CD4-positive, alpha-beta T cell (primary cell): ENCODE measurements at regions not wholly inside any gene's neighbourhood (a gene's known extent, or its start where the extent isn't known, plus 50 kb on each side); places are given as distances from the start of the nearest gene placed in this dataset.

ENCODE experiments used
- ATAC-seq: fragments of 200-7000 bp; cut with Tn5 transposase; one replicate; pipeline ENCODE4 v1.10.0; 2022; ENCODE audit warnings: mild to moderate bottlenecking; ENCODE audit not compliant: poor library complexity
- CTCF ChIA-PET: fragments of 350-600 bp; sonication (Branson Sonifier 250); formaldehyde crosslinking; loops from one replicate; lab custom pipeline; 2021; ENCODE audit warnings: antibody characterized with exemption, inconsistent platforms; lab: Charles Lee
- POLR2A ChIA-PET: fragments of 350-600 bp; sonication (Branson Sonifier 250); formaldehyde crosslinking; loops from one replicate; lab custom pipeline; 2021; ENCODE audit warnings: antibody characterized with exemption, inconsistent platforms; lab: Charles Lee
- DNase-seq, 14 experiments: peaks; one replicate each; pipeline ENCODE4 v3.0.0-alpha.2; 2013 to 2020; ENCODE audit warnings: mixed read lengths in 2 of 14
- H3K27ac ChIP-seq, 2 donors: one replicate each; pipeline versions ENCODE4 v1.5.1 to v1.7.0; 2013; ENCODE audit warnings: low read length in 2 of 2, low read depth in 1 of 2, mild to moderate bottlenecking in 1 of 2
- H3K27me3 ChIP-seq, 2 experiments: 1 replicate in 1 of 2; 2 replicates in 1 of 2; pipeline versions ENCODE4 v1.6.1 to v1.7.0; 2013; ENCODE audit warnings: low read length in 2 of 2, control low read depth in 1 of 2, mild to moderate bottlenecking in 1 of 2, moderate library complexity in 1 of 2; ENCODE audit not compliant: insufficient read depth in 2 of 2, control insufficient read depth in 1 of 2
- H3K36me3 ChIP-seq: one replicate; pipeline ENCODE4 v1.6.1; 2013; ENCODE audit warnings: low read length, control low read depth; ENCODE audit not compliant: insufficient read depth
- H3K4me1 ChIP-seq: one replicate; pipeline ENCODE4 v1.6.1; 2013; ENCODE audit warnings: low read length, control low read depth; ENCODE audit not compliant: insufficient read depth
- H3K4me3 ChIP-seq: one replicate; pipeline ENCODE4 v1.5.1; 2013; ENCODE audit warnings: mild to moderate bottlenecking, low read length, moderate library complexity
- H3K9me3 ChIP-seq, 2 experiments: 1 replicate in 1 of 2; 2 replicates in 1 of 2; pipeline versions ENCODE4 v1.6.1 to v1.7.0; 2013; ENCODE audit warnings: low read length in 2 of 2, mild to moderate bottlenecking in 2 of 2, control low read depth in 1 of 2, moderate library complexity in 1 of 2; ENCODE audit not compliant: control insufficient read depth in 1 of 2, insufficient read depth in 1 of 2
- H3K27ac Mint-ChIP-seq: one replicate; pipeline ENCODE4 v1.8.0; 2020; ENCODE audit warnings: mixed read lengths
- H3K27me3 Mint-ChIP-seq: one replicate; pipeline ENCODE4 v1.8.0; 2021; ENCODE audit warnings: mixed read lengths
- H3K36me3 Mint-ChIP-seq: one replicate; pipeline ENCODE4 v1.8.0; 2021; ENCODE audit warnings: low read depth, mixed read lengths
- H3K4me1 Mint-ChIP-seq: one replicate; pipeline ENCODE4 v1.8.0; 2021; ENCODE audit warnings: low read depth, mixed read lengths
- H3K4me3 Mint-ChIP-seq: one replicate; pipeline ENCODE4 v1.8.0; 2020; ENCODE audit warnings: mild to moderate bottlenecking, mixed read lengths
- H3K9me3 Mint-ChIP-seq: one replicate; pipeline ENCODE4 v1.8.0; 2020; ENCODE audit warnings: mixed read lengths
- intact Hi-C, 2 experiments: fragments of 100-400 bp; cut with DNase I in 1 of 2; cut with micrococcal nuclease in 1 of 2; formaldehyde crosslinking; loops; one replicate each; pipeline versions ENCODE4 v1.15.1 to v1.9.0; 2023 to 2025; cut with DNase I, micrococcal nuclease
- TF ChIP-seq, protein P1 (sequence below): fragments of 200-600 bp; IDR thresholded peaks from one replicate; pipeline ENCODE4 v1.8.0; 2022; ENCODE audit warnings: antibody characterized with exemption, mild to moderate bottlenecking

- DNase-seq, result no peak
- intact Hi-C loops, result no loop called here
- ChIA-PET CTCF (no interaction called here), POLR2A (no interaction called here)
- TF ChIP-seq, protein P1, sequence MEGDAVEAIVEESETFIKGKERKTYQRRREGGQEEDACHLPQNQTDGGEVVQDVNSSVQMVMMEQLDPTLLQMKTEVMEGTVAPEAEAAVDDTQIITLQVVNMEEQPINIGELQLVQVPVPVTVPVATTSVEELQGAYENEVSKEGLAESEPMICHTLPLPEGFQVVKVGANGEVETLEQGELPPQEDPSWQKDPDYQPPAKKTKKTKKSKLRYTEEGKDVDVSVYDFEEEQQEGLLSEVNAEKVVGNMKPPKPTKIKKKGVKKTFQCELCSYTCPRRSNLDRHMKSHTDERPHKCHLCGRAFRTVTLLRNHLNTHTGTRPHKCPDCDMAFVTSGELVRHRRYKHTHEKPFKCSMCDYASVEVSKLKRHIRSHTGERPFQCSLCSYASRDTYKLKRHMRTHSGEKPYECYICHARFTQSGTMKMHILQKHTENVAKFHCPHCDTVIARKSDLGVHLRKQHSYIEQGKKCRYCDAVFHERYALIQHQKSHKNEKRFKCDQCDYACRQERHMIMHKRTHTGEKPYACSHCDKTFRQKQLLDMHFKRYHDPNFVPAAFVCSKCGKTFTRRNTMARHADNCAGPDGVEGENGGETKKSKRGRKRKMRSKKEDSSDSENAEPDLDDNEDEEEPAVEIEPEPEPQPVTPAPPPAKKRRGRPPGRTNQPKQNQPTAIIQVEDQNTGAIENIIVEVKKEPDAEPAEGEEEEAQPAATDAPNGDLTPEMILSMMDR, result no peak
- Histone ChIP-seq H3K9me3 (no peaks in the 10 kb centered on the region), H3K27ac (no peak overlapping the region), H3K4me3 (no peak overlapping the region), H3K36me3 (no peaks in the 10 kb centered on the region), H3K27me3 (peaks cover 12 to 13% of the 10 kb centered on the region in 2 experiments), H3K4me1 (no peaks in the 10 kb centered on the region)
- Mint-ChIP-seq H3K4me3 (no peak overlapping the region), H3K4me1 (no peaks in the 10 kb centered on the region), H3K27me3 (peaks cover 50% of the 10 kb centered on the region), H3K27ac (no peak overlapping the region), H3K36me3 (no peaks in the 10 kb centered on the region), H3K9me3 (no peaks in the 10 kb centered on the region)
- ATAC-seq, result no peak
Measured at GRCh38 chr9:115278326-115279035, 160.5 kb upstream of the TNC start.

- POLR2A ChIA-PET, result no interaction called here
- Histone ChIP-seq H3K4me3 (no peak overlapping the region), H3K27me3 (peaks cover 3 to 9% of the 10 kb centered on the region in 2 experiments), H3K9me3 (no peaks in the 10 kb centered on the region), H3K27ac (no peak overlapping the region), H3K4me1 (no peaks in the 10 kb centered on the region), H3K36me3 (no peaks in the 10 kb centered on the region)
- Mint-ChIP-seq H3K4me1 (no peaks in the 10 kb centered on the region), H3K27me3 (peaks cover 38% of the 10 kb centered on the region), H3K36me3 (no peaks in the 10 kb centered on the region), H3K4me3 (no peak overlapping the region), H3K9me3 (no peaks in the 10 kb centered on the region), H3K27ac (no peak overlapping the region)
- intact Hi-C loops, result no loop called here
- DNase-seq (no peak), ATAC-seq (no peak)
- CTCF ChIA-PET, result no interaction called here
- TF ChIP-seq, protein P1, result no peak
Measured at GRCh38 chr9:115283395-115283794, 165.4 kb upstream of the TNC start.

- TF ChIP-seq, protein P1, result no peak
- H3K27ac Mint-ChIP-seq, result no peak overlapping the region
- CTCF ChIA-PET, result no interaction called here
- ATAC-seq, result no peak
- H3K4me1 Mint-ChIP-seq, result no peaks in the 10 kb centered on the region
- Histone ChIP-seq H3K4me3 (no peak overlapping the region), H3K36me3 (no peaks in the 10 kb centered on the region), H3K4me1 (no peaks in the 10 kb centered on the region), H3K27me3 (peaks cover 3 to 7% of the 10 kb centered on the region in 2 experiments), H3K27ac (no peak overlapping the region), H3K9me3 (no peaks in the 10 kb centered on the region)
- intact Hi-C loops, result no loop called here
- no peak overlapping the region for H3K4me3 Mint-ChIP-seq
- no peaks in the 10 kb centered on the region for H3K9me3 Mint-ChIP-seq
- H3K36me3 Mint-ChIP-seq, result no peaks in the 10 kb centered on the region
- peaks cover 26% of the 10 kb centered on the region for H3K27me3 Mint-ChIP-seq
- POLR2A ChIA-PET, result no interaction called here
- no peak for DNase-seq
Measured at GRCh38 chr9:115285836-115286235, 167.9 kb upstream of the TNC start.
